GM12878 (cell line): ENCODE measurements at regions not wholly inside any gene's neighbourhood (a gene's known extent, or its start where the extent isn't known, plus 50 kb on each side); places are given as distances from the start of the nearest gene placed in this dataset.

Source experiments
- ATAC-seq: fragments of 200-7000 bp; cut with Tn5 transposase; 3 replicates; pipeline ENCODE4 v1.9.1; 2020; ENCODE audit warnings: mild to moderate bottlenecking, moderate library complexity
- BruUV-seq: library from RNA; stranded (reverse); fragments of 400-500 nt; replicated peaks from 2 replicates; lab custom pipeline; 2021; lab: Mats Ljungman, UMichigan
- CTCF ChIA-PET: fragments of 300-600 bp; sonication (Branson Sonifier 250); formaldehyde crosslinking; extraction: SDS; loops from one replicate; lab custom pipeline; 2021; ENCODE audit warnings: inconsistent platforms; lab: Yijun Ruan, JAX
- POLR2A ChIA-PET: fragments of 350-600 bp; formaldehyde crosslinking; extraction: SDS; loops from one replicate; lab custom pipeline; 2021; ENCODE audit warnings: inconsistent platforms; lab: Charles Lee
- RAD21 ChIA-PET: fragments of 300-600 bp; sonication (Branson Sonifier 250); formaldehyde crosslinking; loops from one replicate; lab custom pipeline; 2023; ENCODE audit warnings: antibody characterized with exemption; ENCODE audit not compliant: unreplicated experiment; lab: Charles Lee
- SMC1A ChIA-PET: fragments of 300-600 bp; sonication (Branson Sonifier 250); formaldehyde crosslinking; loops from one replicate; lab custom pipeline; 2023; ENCODE audit not compliant: unreplicated experiment, uncharacterized antibody; lab: Charles Lee
- DNase-seq: peaks from one replicate; pipeline ENCODE4 v3.0.0-alpha.2; 2011; ENCODE audit warnings: low read depth, low spot score
- FAIRE-seq: peaks from 3 replicates; lab custom pipeline; 2011; peaks lifted over from hg19 to GRCh38; lab: Jason Lieb, UNC
- H2AFZ ChIP-seq: 2 replicates; pipeline ENCODE4 v1.6.0; 2011; ENCODE audit warnings: low read depth, low read length, control low read depth; ENCODE audit not compliant: control insufficient read depth
- H3K27ac ChIP-seq: 2 replicates; pipeline ENCODE4 v1.5.1; 2011; ENCODE audit warnings: control low read depth; ENCODE audit not compliant: control insufficient read depth, insufficient read depth
- H3K27me3 ChIP-seq, 2 experiments: replicated peaks in 1 of 2; 2 replicates each; pipeline versions ENCODE4 v1.6.0 to v1.6.1; 2011; ENCODE audit warnings: low read length in 1 of 2; ENCODE audit not compliant: control insufficient read depth in 2 of 2, insufficient read depth in 2 of 2
- H3K36me3 ChIP-seq, 2 experiments: 2 replicates each; pipeline ENCODE4 v1.5.1; 2011; ENCODE audit warnings: low read length in 1 of 2; ENCODE audit not compliant: control insufficient read depth in 2 of 2, insufficient read depth in 2 of 2
- H3K4me1 ChIP-seq: 2 replicates; pipeline ENCODE4 v1.6.1; 2011; ENCODE audit warnings: mild to moderate bottlenecking, low read length, moderate library complexity, mixed read lengths; ENCODE audit not compliant: control insufficient read depth, insufficient read depth
- H3K4me2 ChIP-seq: 2 replicates; pipeline ENCODE4 v1.6.0; 2011; ENCODE audit warnings: control low read depth; ENCODE audit not compliant: control insufficient read depth, insufficient read depth
- H3K4me3 ChIP-seq: fragments of 200-600 bp; sonication (generic); 2 replicates; pipeline ENCODE4 v1.5.1; 2016
- H3K79me2 ChIP-seq: 2 replicates; pipeline ENCODE4 v1.6.0; 2011; ENCODE audit warnings: low read length; ENCODE audit not compliant: control insufficient read depth, insufficient read depth
- H3K9ac ChIP-seq: 2 replicates; pipeline ENCODE4 v1.8.0; 2011; ENCODE audit warnings: low read length, control low read depth, mixed read lengths; ENCODE audit not compliant: control insufficient read depth, insufficient read depth
- H3K9me3 ChIP-seq: replicated peaks from 3 replicates; pipeline ENCODE4 v1.5.1; 2011; ENCODE audit warnings: mild to moderate bottlenecking, low read length; ENCODE audit not compliant: control insufficient read depth, insufficient read depth
- H4K20me1 ChIP-seq: 2 replicates; pipeline ENCODE4 v1.6.0; 2011; ENCODE audit not compliant: control insufficient read depth, insufficient read depth
- CHD1 ChIP-seq: IDR thresholded peaks from 2 replicates; pipeline ENCODE4 v1.6.1; 2012; ENCODE audit warnings: low read depth, low read length, improper control_type of control experiment
- FOXM1 ChIP-seq: IDR thresholded peaks from 2 replicates; pipeline ENCODE4 v1.6.1; 2012; ENCODE audit warnings: low read depth, mild to moderate bottlenecking, inconsistent platforms, low read length, moderate library complexity
- IRF4 ChIP-seq: IDR thresholded peaks from 2 replicates; pipeline ENCODE4 v1.6.1; 2011; ENCODE audit warnings: low read depth, low read length
- LARP7 ChIP-seq: fragments of 450-650 bp; IDR thresholded peaks from 2 replicates; pipeline ENCODE4 v1.6.1; 2017; ENCODE audit warnings: mild to moderate bottlenecking
- NFYA ChIP-seq: IDR thresholded peaks from 2 replicates; pipeline ENCODE4 v1.6.1; 2011; ENCODE audit warnings: low read depth, mild to moderate bottlenecking, low read length, improper control_type of control experiment, borderline replicate concordance
- POLR2A ChIP-seq: IDR thresholded peaks from 2 replicates; pipeline ENCODE4 v1.6.1; 2011; ENCODE audit warnings: low read depth, mild to moderate bottlenecking, low read length
- RAD51 ChIP-seq: fragments of 450-650 bp; IDR thresholded peaks from 2 replicates; pipeline ENCODE4 v1.6.1; 2016; ENCODE audit warnings: moderate library complexity, mild to moderate bottlenecking, inconsistent platforms
- SMAD1 ChIP-seq: fragments of 450-650 bp; IDR thresholded peaks from 2 replicates; pipeline ENCODE4 v1.6.1; 2018; ENCODE audit warnings: mild to moderate bottlenecking, low read depth; ENCODE audit not compliant: partially characterized antibody
- ZZZ3 ChIP-seq: IDR thresholded peaks from 2 replicates; pipeline ENCODE4 v1.6.1; 2011; ENCODE audit warnings: low read depth; ENCODE audit not compliant: control insufficient read depth, insufficient read length
- WGBS: methylation state at CpG from one replicate; pipeline ENCODE4 v1.1.6; 2016; ENCODE audit warnings: low lambda C conversion rate; ENCODE audit not compliant: insufficient replicate concordance, insufficient coverage; ENCODE audit errors: missing lambda C conversion rate; 5-methylcytosine and 5-hydroxymethylcytosine counted together
- in situ Hi-C: fragments of 300-500 bp; cut with MboI; formaldehyde crosslinking; loops from 9 replicates; pipeline ENCODE4 v1.14.3; 2018; ENCODE audit warnings: mixed read lengths
- intact Hi-C: fragments of 100-400 bp; cut with micrococcal nuclease; formaldehyde crosslinking; loops from one replicate; pipeline ENCODE4 v1.14.2; 2022; ENCODE audit not compliant: unreplicated experiment
- TF ChIP-seq, protein P1 (sequence below): fragments of 450-650 bp; formaldehyde crosslinking; IDR thresholded peaks from 2 replicates; pipeline ENCODE4 v1.4.0; 2022; ENCODE audit warnings: mild to moderate bottlenecking, moderate library complexity
- TF ChIP-seq, protein P2 (sequence below): fragments of 450-650 bp; IDR thresholded peaks from 2 replicates; pipeline ENCODE4 v1.6.1; 2017; ENCODE audit warnings: mild to moderate bottlenecking, low read depth, inconsistent platforms; ENCODE audit not compliant: poor library complexity, severe bottlenecking
- TF ChIP-seq, protein P3 (sequence below): fragments of 450-650 bp; IDR thresholded peaks from 2 replicates; pipeline ENCODE4 v1.6.1; 2016; ENCODE audit warnings: mild to moderate bottlenecking, moderate library complexity, borderline replicate concordance
- TF ChIP-seq, protein P4 (sequence below): fragments of 450-650 bp; IDR thresholded peaks from 2 replicates; pipeline ENCODE4 v1.6.1; 2016; ENCODE audit warnings: mild to moderate bottlenecking

DNA sequence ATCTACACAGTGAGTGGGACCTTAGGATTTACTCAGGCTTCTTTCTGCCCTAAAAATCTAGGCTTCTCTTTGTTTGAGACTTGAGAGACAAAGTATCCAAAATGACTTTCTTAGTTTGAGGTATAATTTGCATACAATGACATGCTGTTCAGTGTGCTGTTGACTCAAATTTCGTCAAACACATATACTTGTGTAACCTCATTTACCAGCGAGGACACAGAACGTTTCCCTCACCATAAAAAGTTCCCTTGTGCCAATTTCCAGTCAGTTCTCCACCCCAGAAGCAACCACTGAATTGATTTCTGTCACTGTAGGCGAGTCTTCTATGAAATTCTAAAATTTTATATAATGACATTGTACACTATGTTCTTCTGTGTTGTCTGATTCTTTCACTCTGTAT lies 68.0 kb upstream of the MAF start:
- H3K9ac ChIP-seq = no peak overlapping the region
- no peaks in the 10 kb centered on the region for H3K4me1 ChIP-seq
- no peak overlapping the region for H3K4me3 ChIP-seq
- ChIA-PET CTCF (no interaction called here), POLR2A (no interaction called here), SMC1A (no interaction called here), RAD21 (no interaction called here)
- no peak overlapping the region for H3K27ac ChIP-seq
- ATAC-seq = no peak
- no peak for DNase-seq
- no peaks in the 10 kb centered on the region for H3K79me2 ChIP-seq
- TF ChIP-seq, protein P1, sequence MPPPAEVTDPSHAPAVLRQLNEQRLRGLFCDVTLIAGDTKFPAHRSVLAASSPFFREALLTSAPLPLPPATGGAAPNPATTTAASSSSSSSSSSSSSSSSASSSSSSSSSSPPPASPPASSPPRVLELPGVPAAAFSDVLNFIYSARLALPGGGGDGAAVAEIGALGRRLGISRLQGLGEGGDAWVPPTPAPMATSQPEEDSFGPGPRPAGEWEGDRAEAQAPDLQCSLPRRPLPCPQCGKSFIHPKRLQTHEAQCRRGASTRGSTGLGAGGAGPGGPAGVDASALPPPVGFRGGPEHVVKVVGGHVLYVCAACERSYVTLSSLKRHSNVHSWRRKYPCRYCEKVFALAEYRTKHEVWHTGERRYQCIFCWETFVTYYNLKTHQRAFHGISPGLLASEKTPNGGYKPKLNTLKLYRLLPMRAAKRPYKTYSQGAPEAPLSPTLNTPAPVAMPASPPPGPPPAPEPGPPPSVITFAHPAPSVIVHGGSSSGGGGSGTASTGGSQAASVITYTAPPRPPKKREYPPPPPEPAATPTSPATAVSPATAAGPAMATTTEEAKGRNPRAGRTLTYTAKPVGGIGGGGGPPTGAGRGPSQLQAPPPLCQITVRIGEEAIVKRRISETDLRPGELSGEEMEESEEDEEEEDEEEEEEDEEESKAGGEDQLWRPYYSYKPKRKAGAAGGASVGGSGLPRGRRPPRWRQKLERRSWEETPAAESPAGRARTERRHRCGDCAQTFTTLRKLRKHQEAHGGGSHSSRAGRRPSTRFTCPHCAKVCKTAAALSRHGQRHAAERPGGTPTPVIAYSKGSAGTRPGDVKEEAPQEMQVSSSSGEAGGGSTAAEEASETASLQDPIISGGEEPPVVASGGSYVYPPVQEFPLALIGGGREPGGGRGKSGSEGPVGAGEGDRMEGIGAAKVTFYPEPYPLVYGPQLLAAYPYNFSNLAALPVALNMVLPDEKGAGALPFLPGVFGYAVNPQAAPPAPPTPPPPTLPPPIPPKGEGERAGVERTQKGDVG (CRISPR knock-in tag) = no peak
- TF ChIP-seq POLR2A (no peak), NFYA (no peak), LARP7 (no peak), SMAD1 (no peak), CHD1 (no peak), ZZZ3 (no peak), RAD51 (no peak), IRF4 (no peak), FOXM1 (no peak)
- TF ChIP-seq, protein P2, sequence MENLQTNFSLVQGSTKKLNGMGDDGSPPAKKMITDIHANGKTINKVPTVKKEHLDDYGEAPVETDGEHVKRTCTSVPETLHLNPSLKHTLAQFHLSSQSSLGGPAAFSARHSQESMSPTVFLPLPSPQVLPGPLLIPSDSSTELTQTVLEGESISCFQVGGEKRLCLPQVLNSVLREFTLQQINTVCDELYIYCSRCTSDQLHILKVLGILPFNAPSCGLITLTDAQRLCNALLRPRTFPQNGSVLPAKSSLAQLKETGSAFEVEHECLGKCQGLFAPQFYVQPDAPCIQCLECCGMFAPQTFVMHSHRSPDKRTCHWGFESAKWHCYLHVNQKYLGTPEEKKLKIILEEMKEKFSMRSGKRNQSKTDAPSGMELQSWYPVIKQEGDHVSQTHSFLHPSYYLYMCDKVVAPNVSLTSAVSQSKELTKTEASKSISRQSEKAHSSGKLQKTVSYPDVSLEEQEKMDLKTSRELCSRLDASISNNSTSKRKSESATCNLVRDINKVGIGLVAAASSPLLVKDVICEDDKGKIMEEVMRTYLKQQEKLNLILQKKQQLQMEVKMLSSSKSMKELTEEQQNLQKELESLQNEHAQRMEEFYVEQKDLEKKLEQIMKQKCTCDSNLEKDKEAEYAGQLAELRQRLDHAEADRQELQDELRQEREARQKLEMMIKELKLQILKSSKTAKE = no peak
- TF ChIP-seq, protein P3, sequence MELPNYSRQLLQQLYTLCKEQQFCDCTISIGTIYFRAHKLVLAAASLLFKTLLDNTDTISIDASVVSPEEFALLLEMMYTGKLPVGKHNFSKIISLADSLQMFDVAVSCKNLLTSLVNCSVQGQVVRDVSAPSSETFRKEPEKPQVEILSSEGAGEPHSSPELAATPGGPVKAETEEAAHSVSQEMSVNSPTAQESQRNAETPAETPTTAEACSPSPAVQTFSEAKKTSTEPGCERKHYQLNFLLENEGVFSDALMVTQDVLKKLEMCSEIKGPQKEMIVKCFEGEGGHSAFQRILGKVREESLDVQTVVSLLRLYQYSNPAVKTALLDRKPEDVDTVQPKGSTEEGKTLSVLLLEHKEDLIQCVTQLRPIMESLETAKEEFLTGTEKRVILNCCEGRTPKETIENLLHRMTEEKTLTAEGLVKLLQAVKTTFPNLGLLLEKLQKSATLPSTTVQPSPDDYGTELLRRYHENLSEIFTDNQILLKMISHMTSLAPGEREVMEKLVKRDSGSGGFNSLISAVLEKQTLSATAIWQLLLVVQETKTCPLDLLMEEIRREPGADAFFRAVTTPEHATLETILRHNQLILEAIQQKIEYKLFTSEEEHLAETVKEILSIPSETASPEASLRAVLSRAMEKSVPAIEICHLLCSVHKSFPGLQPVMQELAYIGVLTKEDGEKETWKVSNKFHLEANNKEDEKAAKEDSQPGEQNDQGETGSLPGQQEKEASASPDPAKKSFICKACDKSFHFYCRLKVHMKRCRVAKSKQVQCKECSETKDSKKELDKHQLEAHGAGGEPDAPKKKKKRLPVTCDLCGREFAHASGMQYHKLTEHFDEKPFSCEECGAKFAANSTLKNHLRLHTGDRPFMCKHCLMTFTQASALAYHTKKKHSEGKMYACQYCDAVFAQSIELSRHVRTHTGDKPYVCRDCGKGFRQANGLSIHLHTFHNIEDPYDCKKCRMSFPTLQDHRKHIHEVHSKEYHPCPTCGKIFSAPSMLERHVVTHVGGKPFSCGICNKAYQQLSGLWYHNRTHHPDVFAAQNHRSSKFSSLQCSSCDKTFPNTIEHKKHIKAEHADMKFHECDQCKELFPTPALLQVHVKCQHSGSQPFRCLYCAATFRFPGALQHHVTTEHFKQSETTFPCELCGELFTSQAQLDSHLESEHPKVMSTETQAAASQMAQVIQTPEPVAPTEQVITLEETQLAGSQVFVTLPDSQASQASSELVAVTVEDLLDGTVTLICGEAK = no peak
- TF ChIP-seq, protein P4, sequence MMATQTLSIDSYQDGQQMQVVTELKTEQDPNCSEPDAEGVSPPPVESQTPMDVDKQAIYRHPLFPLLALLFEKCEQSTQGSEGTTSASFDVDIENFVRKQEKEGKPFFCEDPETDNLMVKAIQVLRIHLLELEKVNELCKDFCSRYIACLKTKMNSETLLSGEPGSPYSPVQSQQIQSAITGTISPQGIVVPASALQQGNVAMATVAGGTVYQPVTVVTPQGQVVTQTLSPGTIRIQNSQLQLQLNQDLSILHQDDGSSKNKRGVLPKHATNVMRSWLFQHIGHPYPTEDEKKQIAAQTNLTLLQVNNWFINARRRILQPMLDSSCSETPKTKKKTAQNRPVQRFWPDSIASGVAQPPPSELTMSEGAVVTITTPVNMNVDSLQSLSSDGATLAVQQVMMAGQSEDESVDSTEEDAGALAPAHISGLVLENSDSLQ = no peak
- no peak for FAIRE-seq
- no peak overlapping the region for H2AFZ ChIP-seq
- intact Hi-C loops (no loop called here), in situ Hi-C loops (no loop called here)
- BruUV-seq = no TSS peak
- H3K27me3 ChIP-seq = no peaks in the 10 kb centered on the region
- 5% methylated on average over 4 of the region's 4 CpGs for WGBS
- no peaks in the 10 kb centered on the region for H3K36me3 ChIP-seq
- no peak overlapping the region for H3K4me2 ChIP-seq
- H4K20me1 ChIP-seq = no peaks in the 10 kb centered on the region
- no peaks in the 10 kb centered on the region for H3K9me3 ChIP-seq
